Stomach (tissue), 8 donors: ENCODE measurements at regions not wholly inside any gene's neighbourhood (a gene's known extent, or its start where the extent isn't known, plus 50 kb on each side); places are given as distances from the start of the nearest gene placed in this dataset.

Source experiments
- DNase-seq, 2 donors: peaks; one replicate each; pipeline versions ENCODE4 v3.0.0 to v3.0.0-alpha.2; 2013 to 2019
- H3K27ac ChIP-seq, 5 donors: fragments of 200-600 bp in 4 of 5; sonication (generic) in 4 of 5; one replicate each; pipeline ENCODE4 v1.5.1; 2013 to 2019; ENCODE audit warnings: mild to moderate bottlenecking in 1 of 5, moderate library complexity in 1 of 5
- H3K27me3 ChIP-seq, 3 donors: fragments of 200-600 bp; sonication (generic); one replicate each; pipeline ENCODE4 v1.5.1; 2017 to 2019; ENCODE audit warnings: mixed run types in 1 of 3
- H3K36me3 ChIP-seq, 4 donors: fragments of 200-600 bp; sonication (generic); 1 replicate in 3 of 4; 2 replicates in 1 of 4; pipeline ENCODE4 v1.5.1; 2016 to 2019
- H3K4me1 ChIP-seq, 4 donors: fragments of 200-600 bp; sonication (generic); one replicate each; pipeline ENCODE4 v1.5.1; 2016 to 2019
- H3K4me3 ChIP-seq, 4 donors: fragments of 200-600 bp; sonication (generic) in 3 of 4; one replicate each; pipeline ENCODE4 v1.5.1; 2016 to 2019; ENCODE audit warnings: mild to moderate bottlenecking in 1 of 4
- H3K9me3 ChIP-seq, 4 donors: fragments of 200-600 bp; sonication (generic); one replicate each; pipeline ENCODE4 v1.5.1; 2016 to 2019
- EP300 ChIP-seq: sonication (generic); formaldehyde crosslinking; IDR thresholded peaks from one replicate; pipeline ENCODE4 v1.6.1; 2017; ENCODE audit warnings: antibody characterized with exemption
- POLR2A ChIP-seq, 4 donors: fragments of 450-650 bp; IDR thresholded peaks; one replicate each; pipeline ENCODE4 v1.6.1; 2016; ENCODE audit warnings: antibody characterized with exemption in 4 of 4, control low read depth in 2 of 4, mild to moderate bottlenecking in 1 of 4, moderate library complexity in 1 of 4
- POLR2AphosphoS5 ChIP-seq, 3 donors: sonication (generic); formaldehyde crosslinking; IDR thresholded peaks; one replicate each; pipeline ENCODE4 v1.6.1; 2016; ENCODE audit warnings: antibody characterized with exemption in 3 of 3
- WGBS, 5 donors: extraction: QIAGEN DNeasy Blood & Tissue Kit in 3 of 5; methylation state at CpG; one replicate each; pipeline versions ENCODE4 v1.1.5 to v1.1.7; 2013 to 2018; 5-methylcytosine and 5-hydroxymethylcytosine counted together
- intact Hi-C: fragments of 100-400 bp; cut with DNase I; formaldehyde crosslinking; loops from one replicate; pipeline ENCODE4 v1.15.1; 2023; ENCODE audit warnings: low total_unique reads
- TF ChIP-seq, protein P1 (sequence below), 7 experiments: fragments of 450-650 bp in 4 of 7; fragments of 200-600 bp in 3 of 7; sonication (generic) in 3 of 7; IDR thresholded peaks; one replicate each; pipeline ENCODE4 v1.5.1; 2016 to 2019; ENCODE audit warnings: antibody characterized with exemption in 7 of 7, control low read depth in 2 of 7, mild to moderate bottlenecking in 1 of 7
- donor health status: healthy with polysubstance abuse.
- donor health status: Bipolar disorder and iron deficiency.
- donor health status: healthy.

- intact Hi-C loops, result no loop called here
Observed at GRCh38 chr1:106173101-106173500, 883.4 kb upstream of the PRMT6 start.

DNA sequence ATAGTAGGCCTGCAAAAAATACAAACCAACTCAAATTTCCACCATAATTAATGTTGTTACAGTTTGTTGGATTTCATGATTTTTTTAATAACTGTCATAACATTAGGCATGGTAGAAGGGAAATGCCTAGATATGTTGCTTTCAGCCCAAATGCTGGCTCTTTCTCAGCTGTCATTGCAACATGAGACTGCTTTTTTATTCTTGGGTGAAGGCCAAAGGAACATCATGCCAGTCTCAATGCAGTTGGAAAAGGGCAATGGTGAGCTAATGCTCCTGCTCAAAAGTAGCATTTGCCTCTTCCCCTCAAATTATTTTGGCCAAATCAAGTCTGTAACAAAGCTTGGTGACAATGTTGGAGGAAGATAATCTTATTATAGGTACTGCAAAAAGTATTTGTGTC lies 877.7 kb upstream of the PRMT6 start:
- Histone ChIP-seq H3K27ac (no peak overlapping the region), H3K9me3 (no peaks in the 10 kb centered on the region), H3K27me3 (no peaks in the 10 kb centered on the region), H3K36me3 (no peaks in the 10 kb centered on the region), H3K4me1 (no peaks in the 10 kb centered on the region), H3K4me3 (no peak overlapping the region)
- intact Hi-C loops, result no loop called here
- DNase-seq, result no peak
- TF ChIP-seq EP300 (no peak), POLR2AphosphoS5 (IDR thresholded peaks at IDR 0.05) (no peak), POLR2A (IDR thresholded peaks at IDR 0.05) (no peak)
- TF ChIP-seq, protein P1, sequence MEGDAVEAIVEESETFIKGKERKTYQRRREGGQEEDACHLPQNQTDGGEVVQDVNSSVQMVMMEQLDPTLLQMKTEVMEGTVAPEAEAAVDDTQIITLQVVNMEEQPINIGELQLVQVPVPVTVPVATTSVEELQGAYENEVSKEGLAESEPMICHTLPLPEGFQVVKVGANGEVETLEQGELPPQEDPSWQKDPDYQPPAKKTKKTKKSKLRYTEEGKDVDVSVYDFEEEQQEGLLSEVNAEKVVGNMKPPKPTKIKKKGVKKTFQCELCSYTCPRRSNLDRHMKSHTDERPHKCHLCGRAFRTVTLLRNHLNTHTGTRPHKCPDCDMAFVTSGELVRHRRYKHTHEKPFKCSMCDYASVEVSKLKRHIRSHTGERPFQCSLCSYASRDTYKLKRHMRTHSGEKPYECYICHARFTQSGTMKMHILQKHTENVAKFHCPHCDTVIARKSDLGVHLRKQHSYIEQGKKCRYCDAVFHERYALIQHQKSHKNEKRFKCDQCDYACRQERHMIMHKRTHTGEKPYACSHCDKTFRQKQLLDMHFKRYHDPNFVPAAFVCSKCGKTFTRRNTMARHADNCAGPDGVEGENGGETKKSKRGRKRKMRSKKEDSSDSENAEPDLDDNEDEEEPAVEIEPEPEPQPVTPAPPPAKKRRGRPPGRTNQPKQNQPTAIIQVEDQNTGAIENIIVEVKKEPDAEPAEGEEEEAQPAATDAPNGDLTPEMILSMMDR (IDR thresholded peaks at IDR 0.05), result no peak

More at GRCh38 chr1:106173101-106173500, 883.4 kb upstream of the PRMT6 start:
- H3K4me3 ChIP-seq, result no peak overlapping the region
- TF ChIP-seq, protein P1 (IDR thresholded peaks at IDR 0.05), result no peak
- TF ChIP-seq EP300, result no peak
- no peaks in the 10 kb centered on the region for H3K27me3 ChIP-seq
- no peak overlapping the region for H3K27ac ChIP-seq
- no peaks in the 10 kb centered on the region for H3K36me3 ChIP-seq
- WGBS, 5 donors, result 88 to 90% (median 89%) methylated on average over 5 of the region's 5 CpGs
- no peak for DNase-seq
- no peaks in the 10 kb centered on the region for H3K4me1 ChIP-seq
- peaks cover 0 to 13% (median 3%) of the 10 kb centered on the region in 4 donors for H3K9me3 ChIP-seq

GRCh38 chr1:106181866-106182265 lies 874.6 kb upstream of the PRMT6 start:
- H3K4me1 ChIP-seq, result no peaks in the 10 kb centered on the region
- DNase-seq, result no peak
- H3K27me3 ChIP-seq, result no peaks in the 10 kb centered on the region
- no peak overlapping the region for H3K27ac ChIP-seq
- H3K9me3 ChIP-seq, result peaks cover 0 to 15% (median 4%) of the 10 kb centered on the region in 4 donors
- intact Hi-C loops, result no loop called here
- H3K36me3 ChIP-seq, result no peaks in the 10 kb centered on the region
- TF ChIP-seq POLR2AphosphoS5 (IDR thresholded peaks at IDR 0.05) (no peak), POLR2A (IDR thresholded peaks at IDR 0.05) (no peak), EP300 (no peak)
- TF ChIP-seq, protein P1 (IDR thresholded peaks at IDR 0.05), result no peak
- H3K4me3 ChIP-seq, result no peak overlapping the region

DNA sequence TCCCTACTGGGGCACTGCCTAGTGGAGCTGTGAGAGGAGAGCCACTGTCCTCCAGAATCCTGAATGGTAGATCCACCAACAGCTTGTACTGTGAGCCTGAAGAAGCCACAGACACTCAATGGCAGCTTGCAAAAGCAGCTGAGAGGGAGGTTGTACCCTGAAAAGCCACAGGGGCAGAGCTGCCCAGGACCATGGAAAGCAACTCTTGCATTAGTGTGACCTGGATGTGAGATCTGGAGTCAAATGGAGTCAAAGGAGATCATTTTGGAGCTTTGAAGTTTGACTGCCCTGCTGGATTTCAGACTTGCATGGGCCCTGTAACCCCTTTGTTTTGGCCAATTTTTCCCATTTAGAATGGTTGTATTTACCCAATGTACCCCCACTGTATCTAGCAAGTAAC lies 871.4 kb upstream of the PRMT6 start:
- H3K9me3 ChIP-seq, result peaks cover 0 to 28% (median 7%) of the 10 kb centered on the region in 4 donors
- intact Hi-C loops, result no loop called here

More for the DNA sequence above, 871.4 kb upstream of the PRMT6 start:
- H3K4me1 ChIP-seq, result no peaks in the 10 kb centered on the region
- no peak for DNase-seq
- H3K27me3 ChIP-seq, result no peaks in the 10 kb centered on the region
- H3K4me3 ChIP-seq, result no peak overlapping the region
- TF ChIP-seq POLR2AphosphoS5 (IDR thresholded peaks at IDR 0.05) (no peak), EP300 (no peak), POLR2A (IDR thresholded peaks at IDR 0.05) (no peak)
- TF ChIP-seq, protein P1 (IDR thresholded peaks at IDR 0.05), result no peak
- H3K27ac ChIP-seq, result no peak overlapping the region
- H3K36me3 ChIP-seq, result no peaks in the 10 kb centered on the region
